ENCODE measurements at regions not wholly inside any gene's neighbourhood (a gene's known extent, or its start where the extent isn't known, plus 50 kb on each side); places are given as distances from the start of the nearest gene placed in this dataset.

DNA sequence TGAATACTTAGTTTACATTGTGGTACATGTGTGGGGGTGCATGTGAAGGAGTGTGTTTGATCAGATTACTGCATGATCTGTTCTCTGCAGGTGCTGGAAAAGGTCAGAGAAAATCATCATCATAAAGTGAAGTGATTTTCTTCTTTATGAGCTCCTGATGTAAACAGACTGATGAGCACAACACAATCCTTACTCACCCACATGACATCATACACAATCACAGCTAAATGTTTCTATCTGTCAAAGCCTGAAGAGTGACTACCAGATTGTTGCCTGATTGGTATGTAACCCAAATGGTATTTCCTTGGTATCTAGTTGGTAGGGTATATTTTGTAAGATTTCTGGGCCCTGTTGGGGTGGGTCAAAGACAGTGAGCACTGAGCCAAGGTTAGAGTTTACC lies 270.8 kb downstream of the FOXG1 start:
- no peak overlapping the region for H3K4me2 ChIP-seq (ENCODE audit: low read length)
- no peak overlapping the region for H3K27ac ChIP-seq (ENCODE audit: low read length)
- TF ChIP-seq, protein P1, sequence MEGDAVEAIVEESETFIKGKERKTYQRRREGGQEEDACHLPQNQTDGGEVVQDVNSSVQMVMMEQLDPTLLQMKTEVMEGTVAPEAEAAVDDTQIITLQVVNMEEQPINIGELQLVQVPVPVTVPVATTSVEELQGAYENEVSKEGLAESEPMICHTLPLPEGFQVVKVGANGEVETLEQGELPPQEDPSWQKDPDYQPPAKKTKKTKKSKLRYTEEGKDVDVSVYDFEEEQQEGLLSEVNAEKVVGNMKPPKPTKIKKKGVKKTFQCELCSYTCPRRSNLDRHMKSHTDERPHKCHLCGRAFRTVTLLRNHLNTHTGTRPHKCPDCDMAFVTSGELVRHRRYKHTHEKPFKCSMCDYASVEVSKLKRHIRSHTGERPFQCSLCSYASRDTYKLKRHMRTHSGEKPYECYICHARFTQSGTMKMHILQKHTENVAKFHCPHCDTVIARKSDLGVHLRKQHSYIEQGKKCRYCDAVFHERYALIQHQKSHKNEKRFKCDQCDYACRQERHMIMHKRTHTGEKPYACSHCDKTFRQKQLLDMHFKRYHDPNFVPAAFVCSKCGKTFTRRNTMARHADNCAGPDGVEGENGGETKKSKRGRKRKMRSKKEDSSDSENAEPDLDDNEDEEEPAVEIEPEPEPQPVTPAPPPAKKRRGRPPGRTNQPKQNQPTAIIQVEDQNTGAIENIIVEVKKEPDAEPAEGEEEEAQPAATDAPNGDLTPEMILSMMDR (IDR thresholded peaks at IDR 0.05; ENCODE audit: low read depth, low read length), result no peak
- TF ChIP-seq EZH2phosphoT487 (IDR thresholded peaks at IDR 0.05; ENCODE audit: low read depth), result no peak
- H3K9me3 ChIP-seq (ENCODE audit: insufficient read depth, low read length), result no peaks in the 10 kb centered on the region
- H3K27me3 ChIP-seq (ENCODE audit: low read depth, low read length), result no peaks in the 10 kb centered on the region
- no peaks in the 10 kb centered on the region for H3K36me3 ChIP-seq (replicated peaks; ENCODE audit: low read depth, low read length)
- H3K4me3 ChIP-seq (ENCODE audit: low read length), result no peak overlapping the region
- H3K9ac ChIP-seq (ENCODE audit: low read length), result no peak overlapping the region
- H4K20me1 ChIP-seq (ENCODE audit: insufficient read depth, low read length), result no peaks in the 10 kb centered on the region
- no peak overlapping the region for H2AFZ ChIP-seq (ENCODE audit: low read depth, low read length)
- H3K4me1 ChIP-seq (ENCODE audit: low read length), result no peaks in the 10 kb centered on the region
- no peaks in the 10 kb centered on the region for H3K79me2 ChIP-seq (ENCODE audit: low read length)

DNA sequence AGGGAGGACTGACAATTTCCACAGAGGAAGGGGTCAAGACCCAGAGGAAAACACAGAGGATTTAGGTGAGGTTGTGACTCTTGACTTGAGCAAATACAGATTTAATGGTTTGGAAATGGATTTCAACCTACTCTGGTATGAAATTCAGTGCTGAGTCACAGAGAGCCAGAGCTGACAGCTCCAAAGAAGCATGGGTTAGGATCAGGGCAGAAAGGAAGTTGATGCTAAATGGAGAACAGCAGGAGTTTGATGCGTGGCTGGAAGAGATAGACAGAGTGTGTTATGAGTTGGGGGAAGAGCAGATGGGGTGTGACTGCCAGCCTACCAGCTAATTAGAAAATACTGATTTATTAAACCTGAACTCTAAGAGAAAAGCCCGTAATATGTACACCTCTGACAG lies 272.6 kb downstream of the FOXG1 start:
- Histone ChIP-seq H3K9me3 (ENCODE audit: insufficient read depth, low read length) (no peaks in the 10 kb centered on the region), H3K9ac (ENCODE audit: low read length) (no peak overlapping the region), H3K27ac (ENCODE audit: low read length) (no peak overlapping the region), H3K4me3 (ENCODE audit: low read length) (no peak overlapping the region), H3K79me2 (ENCODE audit: low read length) (no peaks in the 10 kb centered on the region), H4K20me1 (ENCODE audit: insufficient read depth, low read length) (no peaks in the 10 kb centered on the region), H2AFZ (ENCODE audit: low read depth, low read length) (no peak overlapping the region), H3K27me3 (ENCODE audit: low read depth, low read length) (no peaks in the 10 kb centered on the region), H3K4me1 (ENCODE audit: low read length) (no peaks in the 10 kb centered on the region), H3K36me3 (replicated peaks; ENCODE audit: low read depth, low read length) (no peaks in the 10 kb centered on the region), H3K4me2 (ENCODE audit: low read length) (no peak overlapping the region)
- TF ChIP-seq, protein P1 (IDR thresholded peaks at IDR 0.05; ENCODE audit: low read depth, low read length), result no peak
- TF ChIP-seq EZH2phosphoT487 (IDR thresholded peaks at IDR 0.05; ENCODE audit: low read depth), result no peak

DNA sequence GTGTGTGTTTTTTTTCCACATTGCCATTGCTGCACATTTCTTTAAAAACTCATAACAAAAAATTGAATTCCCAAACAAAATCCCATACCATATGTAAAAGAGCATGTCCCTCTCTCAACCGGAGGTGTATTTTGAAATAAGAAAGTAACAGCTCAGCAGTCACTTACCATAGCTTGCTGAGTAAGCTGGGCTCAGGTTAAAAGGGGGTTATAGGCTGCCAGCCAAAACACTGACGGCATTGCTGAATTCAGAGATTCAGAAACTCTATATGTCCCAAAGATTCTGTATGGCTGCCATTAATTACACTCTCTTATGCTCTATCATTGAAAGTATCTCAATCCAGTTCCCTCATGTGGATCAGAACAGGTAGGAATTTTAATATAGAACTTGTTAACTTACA lies 276.0 kb downstream of the FOXG1 start:
- Histone ChIP-seq H3K4me3 (ENCODE audit: low read length) (no peak overlapping the region), H3K4me2 (ENCODE audit: low read length) (no peak overlapping the region), H3K79me2 (ENCODE audit: low read length) (no peaks in the 10 kb centered on the region), H3K36me3 (replicated peaks; ENCODE audit: low read depth, low read length) (no peaks in the 10 kb centered on the region), H3K27ac (ENCODE audit: low read length) (no peak overlapping the region), H3K9ac (ENCODE audit: low read length) (no peak overlapping the region), H3K9me3 (ENCODE audit: insufficient read depth, low read length) (no peaks in the 10 kb centered on the region), H2AFZ (ENCODE audit: low read depth, low read length) (no peak overlapping the region), H3K27me3 (ENCODE audit: low read depth, low read length) (no peaks in the 10 kb centered on the region), H4K20me1 (ENCODE audit: insufficient read depth, low read length) (no peaks in the 10 kb centered on the region), H3K4me1 (ENCODE audit: low read length) (no peaks in the 10 kb centered on the region)
- TF ChIP-seq EZH2phosphoT487 (IDR thresholded peaks at IDR 0.05; ENCODE audit: low read depth), result no peak
- TF ChIP-seq, protein P1 (IDR thresholded peaks at IDR 0.05; ENCODE audit: low read depth, low read length), result no peak

DNA sequence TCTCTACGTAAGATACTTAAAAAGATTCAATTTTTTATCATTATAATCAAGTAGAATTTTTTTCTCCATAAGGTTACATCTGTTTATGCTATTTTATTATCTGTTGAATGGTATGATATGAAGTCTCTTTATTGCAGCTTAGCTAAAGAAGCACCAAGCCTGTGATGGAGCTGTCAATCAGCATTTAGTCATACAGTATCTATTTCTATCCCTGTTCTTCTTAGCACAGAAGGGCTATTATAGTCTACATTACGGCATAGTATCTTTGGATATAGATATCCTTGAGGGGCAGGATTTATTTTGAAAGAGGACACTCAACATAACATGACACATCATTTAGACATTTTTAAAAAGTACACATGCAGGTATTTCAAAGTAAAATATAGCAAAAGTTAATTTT lies 277.1 kb downstream of the FOXG1 start:
- H3K4me1 ChIP-seq (ENCODE audit: low read length), result no peaks in the 10 kb centered on the region
- TF ChIP-seq EZH2phosphoT487 (IDR thresholded peaks at IDR 0.05; ENCODE audit: low read depth), result no peak
- TF ChIP-seq, protein P1 (IDR thresholded peaks at IDR 0.05; ENCODE audit: low read depth, low read length), result no peak
- no peak overlapping the region for H3K27ac ChIP-seq (ENCODE audit: low read length)
- no peak overlapping the region for H3K4me3 ChIP-seq (ENCODE audit: low read length)
- H4K20me1 ChIP-seq (ENCODE audit: insufficient read depth, low read length), result no peaks in the 10 kb centered on the region
- no peak overlapping the region for H3K9ac ChIP-seq (ENCODE audit: low read length)
- H2AFZ ChIP-seq (ENCODE audit: low read depth, low read length), result no peak overlapping the region
- no peaks in the 10 kb centered on the region for H3K27me3 ChIP-seq (ENCODE audit: low read depth, low read length)
- H3K36me3 ChIP-seq (replicated peaks; ENCODE audit: low read depth, low read length), result no peaks in the 10 kb centered on the region
- H3K9me3 ChIP-seq (ENCODE audit: insufficient read depth, low read length), result no peaks in the 10 kb centered on the region
- H3K4me2 ChIP-seq (ENCODE audit: low read length), result no peak overlapping the region
- no peaks in the 10 kb centered on the region for H3K79me2 ChIP-seq (ENCODE audit: low read length)

Measured in OCI-LY3 (cell line).